ENCODE measurements at regions not wholly inside any gene's neighbourhood (a gene's known extent, or its start where the extent isn't known, plus 50 kb on each side); places are given as distances from the start of the nearest gene placed in this dataset.
"Not testable (repeated sequence)": the region's sequence is repeated elsewhere in the genome, so short reads cannot be mapped to it uniquely, and the experiment has no call there.

DNA sequence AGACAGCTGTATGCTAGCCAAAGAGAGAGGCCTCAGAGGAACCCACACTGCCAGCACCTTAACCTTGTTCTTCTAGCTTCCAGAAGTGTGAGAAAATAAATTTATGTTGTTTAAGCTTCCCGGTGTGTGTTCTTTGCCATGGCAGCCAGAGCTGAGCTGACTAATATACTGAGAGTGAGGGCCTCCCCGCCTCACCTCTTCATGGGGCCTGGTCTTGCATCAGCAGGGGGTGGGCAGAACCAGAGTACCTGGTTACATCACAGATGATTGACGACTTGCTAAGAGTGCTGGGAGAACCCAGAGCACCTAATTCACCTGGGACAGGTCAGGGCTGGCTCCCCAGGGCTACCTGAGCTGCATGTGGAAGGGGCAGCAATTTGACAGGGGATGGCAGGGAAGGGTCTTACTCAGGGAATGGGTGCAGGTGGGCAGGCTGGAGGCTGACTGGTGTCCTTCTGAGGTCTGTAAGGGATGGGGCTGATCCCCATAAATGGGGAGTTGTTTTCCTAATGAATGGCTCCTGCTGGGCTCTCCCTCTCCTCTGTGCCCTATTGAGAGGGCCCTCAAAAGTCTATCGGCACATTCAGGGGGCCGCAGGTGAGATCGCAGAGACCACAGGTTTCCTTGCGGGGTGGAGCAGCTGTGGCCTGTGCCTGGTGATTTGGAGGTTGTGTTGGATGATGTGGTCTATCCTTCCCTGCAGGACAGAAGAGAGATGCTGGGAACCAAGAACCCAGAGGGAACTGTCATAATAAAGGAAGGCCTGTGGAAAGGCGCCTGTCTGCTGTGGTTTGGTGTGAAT lies 60.6 kb upstream of the ETV3 start:
- TF ChIP-seq CTCF (IDR thresholded peaks at IDR 0.05) = no peak
- H3K27me3 ChIP-seq (ENCODE audit: control insufficient read depth, insufficient read depth, low read length) = no peaks in the 10 kb centered on the region
- no peak overlapping the region for H3K27ac ChIP-seq
- no peaks in the 10 kb centered on the region for H3K36me3 ChIP-seq (ENCODE audit: control insufficient read depth, insufficient read depth, low read length)
- no peaks in the 10 kb centered on the region for H3K9me3 ChIP-seq (ENCODE audit: control insufficient read depth, low read length)
- no peak overlapping the region for H2AFZ ChIP-seq
- H3K79me2 ChIP-seq = no peaks in the 10 kb centered on the region
- no peak overlapping the region for H3K4me3 ChIP-seq (ENCODE audit: low read depth, low read length)
- H3K4me1 ChIP-seq = no peaks in the 10 kb centered on the region
- no peak overlapping the region for H3K4me2 ChIP-seq (ENCODE audit: low read length)
- no peak overlapping the region for H3K9ac ChIP-seq

GRCh38 chr1:157197906-157198435 lies 59.8 kb upstream of the ETV3 start:
- TF ChIP-seq CTCF (IDR thresholded peaks at IDR 0.05) = no peak
- H2AFZ ChIP-seq = no peak overlapping the region
- H3K9me3 ChIP-seq (ENCODE audit: control insufficient read depth, low read length) = no peaks in the 10 kb centered on the region
- no peaks in the 10 kb centered on the region for H3K27me3 ChIP-seq (ENCODE audit: control insufficient read depth, insufficient read depth, low read length)
- H3K4me1 ChIP-seq = no peaks in the 10 kb centered on the region
- no peak overlapping the region for H3K9ac ChIP-seq
- no peaks in the 10 kb centered on the region for H3K79me2 ChIP-seq
- H3K27ac ChIP-seq = no peak overlapping the region
- no peak overlapping the region for H3K4me2 ChIP-seq (ENCODE audit: low read length)
- no peaks in the 10 kb centered on the region for H3K36me3 ChIP-seq (ENCODE audit: control insufficient read depth, insufficient read depth, low read length)
- no peak overlapping the region for H3K4me3 ChIP-seq (ENCODE audit: low read depth, low read length)

- not testable (repeated sequence) for H3K9ac ChIP-seq; H3K27ac ChIP-seq; H3K4me1 ChIP-seq; H3K4me3 ChIP-seq (ENCODE audit: low read depth, low read length); H3K4me2 ChIP-seq (ENCODE audit: low read length); H3K79me2 ChIP-seq; H3K36me3 ChIP-seq (ENCODE audit: control insufficient read depth, insufficient read depth, low read length); H3K27me3 ChIP-seq (ENCODE audit: control insufficient read depth, insufficient read depth, low read length); H2AFZ ChIP-seq; H3K9me3 ChIP-seq (ENCODE audit: control insufficient read depth, low read length)
Measured at GRCh38 chr1:157196670-157197456, 58.7 kb upstream of the ETV3 start.

DNA sequence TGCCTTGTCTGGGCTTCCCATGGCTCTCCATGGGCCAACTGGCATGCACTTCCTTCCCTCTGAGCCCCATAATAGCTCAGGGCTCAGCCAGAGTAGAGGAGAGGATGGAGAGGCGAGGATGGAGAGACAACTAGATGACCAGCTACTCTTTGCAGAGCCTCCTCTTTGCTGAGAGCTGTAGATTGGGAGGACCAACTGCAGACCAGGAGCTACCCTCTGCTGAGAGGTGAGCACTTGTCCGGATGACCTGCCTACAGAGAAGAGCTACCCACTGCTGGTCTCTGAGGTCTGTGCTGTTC lies 58.0 kb upstream of the ETV3 start:
- Histone ChIP-seq H3K4me3 (ENCODE audit: low read depth, low read length) (no peak overlapping the region), H3K27me3 (ENCODE audit: control insufficient read depth, insufficient read depth, low read length) (no peaks in the 10 kb centered on the region), H3K36me3 (ENCODE audit: control insufficient read depth, insufficient read depth, low read length) (no peaks in the 10 kb centered on the region), H3K4me2 (ENCODE audit: low read length) (no peak overlapping the region), H3K27ac (no peak overlapping the region), H3K4me1 (no peaks in the 10 kb centered on the region), H2AFZ (no peak overlapping the region), H3K9ac (no peak overlapping the region), H3K79me2 (no peaks in the 10 kb centered on the region), H3K9me3 (ENCODE audit: control insufficient read depth, low read length) (no peaks in the 10 kb centered on the region)
- TF ChIP-seq CTCF (IDR thresholded peaks at IDR 0.05) = no peak

GRCh38 chr1:157195521-157196244 lies 57.5 kb upstream of the ETV3 start:
- no peaks in the 10 kb centered on the region for H3K4me1 ChIP-seq
- H3K27me3 ChIP-seq (ENCODE audit: control insufficient read depth, insufficient read depth, low read length) = no peaks in the 10 kb centered on the region
- H3K79me2 ChIP-seq = no peaks in the 10 kb centered on the region
- no peak overlapping the region for H3K27ac ChIP-seq
- H3K36me3 ChIP-seq (ENCODE audit: control insufficient read depth, insufficient read depth, low read length) = no peaks in the 10 kb centered on the region
- no peak overlapping the region for H2AFZ ChIP-seq
- TF ChIP-seq CTCF (IDR thresholded peaks at IDR 0.05) = no peak
- no peaks in the 10 kb centered on the region for H3K9me3 ChIP-seq (ENCODE audit: control insufficient read depth, low read length)
- no peak overlapping the region for H3K9ac ChIP-seq
- H3K4me3 ChIP-seq (ENCODE audit: low read depth, low read length) = no peak overlapping the region
- H3K4me2 ChIP-seq (ENCODE audit: low read length) = no peak overlapping the region

Data from parathyroid adenoma (tissue), 2 donors.